ENCODE measurements at regions not wholly inside any gene's neighbourhood (a gene's known extent, or its start where the extent isn't known, plus 50 kb on each side); places are given as distances from the start of the nearest gene placed in this dataset.

GRCh38 chr13:74979703-74980102, 502.3 kb downstream of the TBC1D4 start:
- TF ChIP-seq CTCF (conservative IDR thresholded peaks at IDR 0.05 in 1 of 2, IDR thresholded peaks at IDR 0.05 in 1 of 2; ENCODE audit: low read depth in 1 of 2, low read length in 2 of 2) (no peak), EZH2 (IDR thresholded peaks at IDR 0.05; ENCODE audit: low read length, missing control alignments) (no peak)

Measured in fibroblast of lung (primary cell).